Keratinocyte (primary cell): ENCODE measurements at regions not wholly inside any gene's neighbourhood (a gene's known extent, or its start where the extent isn't known, plus 50 kb on each side); places are given as distances from the start of the nearest gene placed in this dataset.

ENCODE experiments used
- DNase-seq: peaks from one replicate; pipeline ENCODE4 v3.0.0-alpha.2; 2011; ENCODE audit warnings: low read depth, missing footprints, low spot score
- FAIRE-seq: peaks from 2 replicates; lab custom pipeline; 2011; peaks lifted over from hg19 to GRCh38; lab: Jason Lieb, UNC
- H2AFZ ChIP-seq: 2 replicates; pipeline ENCODE4 v1.6.0; 2012; ENCODE audit warnings: low read length, control low read depth, inconsistent platforms; ENCODE audit not compliant: control insufficient read depth
- H3K27ac ChIP-seq: 2 replicates; pipeline ENCODE4 v1.5.1; 2011; ENCODE audit warnings: low read length; ENCODE audit not compliant: control insufficient read depth, insufficient read depth
- H3K27me3 ChIP-seq: 3 replicates; pipeline ENCODE4 v1.6.0; 2011; ENCODE audit warnings: low read length; ENCODE audit not compliant: control insufficient read depth, insufficient read depth; ENCODE audit errors: extremely low read depth
- H3K36me3 ChIP-seq, 2 experiments: 2 replicates in 1 of 2; 3 replicates in 1 of 2; pipeline ENCODE4 v1.5.1; 2011; ENCODE audit warnings: low read length in 2 of 2, mild to moderate bottlenecking in 1 of 2; ENCODE audit not compliant: control insufficient read depth in 2 of 2, insufficient read depth in 2 of 2; ENCODE audit errors: extremely low read depth in 1 of 2
- H3K4me1 ChIP-seq: 3 replicates; pipeline ENCODE4 v1.5.1; 2011; ENCODE audit warnings: low read length; ENCODE audit not compliant: control insufficient read depth, insufficient read depth; ENCODE audit errors: extremely low read depth
- H3K4me2 ChIP-seq: 3 replicates; pipeline ENCODE4 v1.6.0; 2011; ENCODE audit warnings: low read depth, low read length; ENCODE audit not compliant: control insufficient read depth, insufficient read depth; ENCODE audit errors: extremely low read depth
- H3K4me3 ChIP-seq, 3 experiments: fragments of 200-600 bp in 1 of 3; sonication (generic) in 1 of 3; 2 replicates in 2 of 3; 3 replicates in 1 of 3; pipeline ENCODE4 v1.5.1; 2011 to 2016; ENCODE audit warnings: low read length in 3 of 3, mild to moderate bottlenecking in 3 of 3, control low read depth in 2 of 3, inconsistent platforms in 1 of 3, low read depth in 1 of 3, mixed read lengths in 1 of 3, mixed run types in 1 of 3, moderate library complexity in 1 of 3; ENCODE audit not compliant: control insufficient read depth in 2 of 3, insufficient read depth in 2 of 3; ENCODE audit errors: extremely low read depth in 1 of 3
- H3K79me2 ChIP-seq: 2 replicates; pipeline ENCODE4 v1.6.0; 2012; ENCODE audit warnings: low read length; ENCODE audit not compliant: control insufficient read depth, insufficient read depth
- H3K9ac ChIP-seq: 3 replicates; pipeline ENCODE4 v1.6.0; 2011; ENCODE audit warnings: low read length; ENCODE audit not compliant: control insufficient read depth, insufficient read depth; ENCODE audit errors: extremely low read depth
- H3K9me1 ChIP-seq: 3 replicates; pipeline ENCODE4 v1.6.0; 2011; ENCODE audit warnings: low read length; ENCODE audit not compliant: control insufficient read depth, insufficient read depth; ENCODE audit errors: extremely low read depth
- H3K9me3 ChIP-seq: 2 replicates; pipeline ENCODE4 v1.5.1; 2012; ENCODE audit warnings: low read depth, low read length; ENCODE audit not compliant: control insufficient read depth
- H4K20me1 ChIP-seq: 3 replicates; pipeline ENCODE4 v1.6.0; 2011; ENCODE audit warnings: low read length; ENCODE audit not compliant: control insufficient read depth, insufficient read depth; ENCODE audit errors: extremely low read depth
- CTCF ChIP-seq, 3 experiments: IDR thresholded peaks in 1 of 3; conservative IDR thresholded peaks in 1 of 3; optimal IDR thresholded peaks in 1 of 3; 2 replicates in 2 of 3; 3 replicates in 1 of 3; pipeline versions ENCODE3 to v1.5.1; 2011; ENCODE audit warnings: low read length in 3 of 3, mild to moderate bottlenecking in 3 of 3, moderate library complexity in 2 of 3, control low read depth in 1 of 3, inconsistent platforms in 1 of 3; ENCODE audit not compliant: insufficient read depth in 2 of 3; ENCODE audit errors: extremely low read depth in 1 of 3
- EZH2 ChIP-seq: IDR thresholded peaks from one replicate; pipeline ENCODE4 v1.6.1; 2012; ENCODE audit warnings: inconsistent platforms, mild to moderate bottlenecking, low read length, moderate library complexity
- dilution Hi-C: fragments of 300-500 bp; cut with MboI; formaldehyde crosslinking; loops from one replicate; pipeline ENCODE4 v1.7.0; 2020; ENCODE audit warnings: low sequenced_read_pairs; ENCODE audit not compliant: extremely low pct_ligation_motif_present

- Histone ChIP-seq H3K79me2 (peaks cover 45% of the 10 kb centered on the region), H3K27me3 (no peaks in the 10 kb centered on the region), H2AFZ (peak overlapping the region; percentile 52), H3K4me1 (peaks cover 42% of the 10 kb centered on the region), H3K9me3 (no peaks in the 10 kb centered on the region), H3K27ac (peak overlapping the region; percentile 94), H3K36me3 (no peaks in the 10 kb centered on the region), H3K4me3 (peak overlapping the region in 2 of 3 experiments; percentile 57 to 74), H3K9ac (peak overlapping the region; percentile 81), H3K4me2 (peak overlapping the region; percentile 99), H3K9me1 (no peaks in the 10 kb centered on the region), H4K20me1 (no peaks in the 10 kb centered on the region)
- dilution Hi-C loops, result no loop called here
- FAIRE-seq (no peak), DNase-seq (no peak)
- TF ChIP-seq CTCF (optimal IDR thresholded peaks at IDR 0.05 in 1 of 3, IDR thresholded peaks at IDR 0.05 in 1 of 3, conservative IDR thresholded peaks at IDR 0.05 in 1 of 3; ENCODE audit: extremely low read depth in 1 of 3, insufficient read depth in 2 of 3, low read length in 3 of 3), result no peak
- TF ChIP-seq EZH2, result no peak
Measured at GRCh38 chr6:138593909-138594757, 94.8 kb upstream of the NHSL1 start.

- no peak for DNase-seq
- Histone ChIP-seq H3K4me1 (peaks cover 42% of the 10 kb centered on the region), H3K79me2 (peaks cover 45% of the 10 kb centered on the region), H2AFZ (no peak overlapping the region), H3K9ac (no peak overlapping the region), H3K9me3 (no peaks in the 10 kb centered on the region), H3K9me1 (no peaks in the 10 kb centered on the region), H3K4me2 (peak overlapping the region; percentile 99), H3K4me3 (no peak overlapping the region), H3K27me3 (no peaks in the 10 kb centered on the region), H3K36me3 (no peaks in the 10 kb centered on the region), H4K20me1 (no peaks in the 10 kb centered on the region), H3K27ac (peak overlapping the region; percentile 94)
- no peak for FAIRE-seq
- dilution Hi-C loops, result no loop called here
- TF ChIP-seq CTCF (optimal IDR thresholded peaks at IDR 0.05 in 1 of 3, IDR thresholded peaks at IDR 0.05 in 1 of 3, conservative IDR thresholded peaks at IDR 0.05 in 1 of 3; ENCODE audit: extremely low read depth in 1 of 3, insufficient read depth in 2 of 3, low read length in 3 of 3) (no peak), EZH2 (no peak)
Measured at GRCh38 chr6:138594758-138595140, 95.5 kb upstream of the NHSL1 start.
